GM19351 (cell line): ENCODE measurements at regions not wholly inside any gene's neighbourhood (a gene's known extent, or its start where the extent isn't known, plus 50 kb on each side); places are given as distances from the start of the nearest gene placed in this dataset.
A peak's percentile ranks its signal among the peaks of the same experiment; 100 is the strongest.
"Not testable (repeated sequence)": the region's sequence is repeated elsewhere in the genome, so short reads cannot be mapped to it uniquely, and the experiment has no call there.

Source experiments
- ATAC-seq: cut with Tn5 transposase; IDR thresholded peaks from one replicate; pipeline ENCODE4 v1.9.1; 2021; ENCODE audit warnings: mild to moderate bottlenecking, moderate library complexity; ENCODE audit not compliant: unreplicated experiment

GRCh38 chr13:104967836-104968630, 1567.4 kb downstream of the EFNB2 start:
- no peak for ATAC-seq

- ATAC-seq = no peak
These were observed 1568.1 kb downstream of the EFNB2 start for GRCh38 chr13:104967376-104967775.

- ATAC-seq = no peak
These were observed 1573.1 kb downstream of the EFNB2 start for GRCh38 chr13:104962411-104962810.

- ATAC-seq = no peak
These were observed 1574.2 kb downstream of the EFNB2 start for GRCh38 chr13:104961246-104961645.

GRCh38 chr13:104954210-104954609, 1581.3 kb downstream of the EFNB2 start:
- ATAC-seq = no peak

- ATAC-seq = no peak
These were observed 1581.9 kb downstream of the EFNB2 start for GRCh38 chr13:104953588-104953987.

- no peak for ATAC-seq
These were observed 1585.4 kb downstream of the EFNB2 start for GRCh38 chr13:104949840-104950740.

- no peak for ATAC-seq
These were observed 1591.3 kb downstream of the EFNB2 start for GRCh38 chr13:104944176-104944575.

GRCh38 chr13:104943331-104943730, 1592.1 kb downstream of the EFNB2 start:
- ATAC-seq = no peak

GRCh38 chr13:104937881-104938280, 1597.6 kb downstream of the EFNB2 start:
- no peak for ATAC-seq

GRCh38 chr13:104936304-104936703, 1599.2 kb downstream of the EFNB2 start:
- ATAC-seq = no peak

- ATAC-seq = not testable (repeated sequence)
These were observed 1614.9 kb downstream of the EFNB2 start for GRCh38 chr13:104920513-104920912.

GRCh38 chr13:104920091-104920490, 1615.4 kb downstream of the EFNB2 start:
- no peak for ATAC-seq

- no peak for ATAC-seq
These were observed 1635.2 kb downstream of the EFNB2 start for GRCh38 chr13:104900191-104900817.

GRCh38 chr13:104898484-104898883, 1637.0 kb downstream of the EFNB2 start:
- ATAC-seq = no peak

GRCh38 chr13:104895521-104895920, 1639.9 kb downstream of the EFNB2 start:
- ATAC-seq = no peak

GRCh38 chr13:104875038-104875754, 1660.3 kb downstream of the EFNB2 start:
- no peak for ATAC-seq

- ATAC-seq = no peak
These were observed 1663.3 kb downstream of the EFNB2 start for GRCh38 chr13:104872153-104872552.

- no peak for ATAC-seq
These were observed 1664.0 kb downstream of the EFNB2 start for GRCh38 chr13:104871456-104871855.

- ATAC-seq = peak; percentile 54
These were observed 1666.0 kb downstream of the EFNB2 start for GRCh38 chr13:104869501-104869900.

- ATAC-seq = no peak
These were observed 1666.7 kb downstream of the EFNB2 start for GRCh38 chr13:104868806-104869205.
